Non-pigmented ciliary epithelial cell (primary cell): ENCODE measurements at regions not wholly inside any gene's neighbourhood (a gene's known extent, or its start where the extent isn't known, plus 50 kb on each side); places are given as distances from the start of the nearest gene placed in this dataset.
"Not testable (repeated sequence)": the region's sequence is repeated elsewhere in the genome, so short reads cannot be mapped to it uniquely, and the experiment has no call there.

ENCODE experiments used
- DNase-seq: peaks from one replicate; pipeline ENCODE4 v3.0.0-alpha.2; 2010; ENCODE audit warnings: low read depth

GRCh38 chr14:53670701-53671100 lies 285.9 kb downstream of the BMP4 start:
- DNase-seq: peak; percentile 82

- DNase-seq: no peak
Observed at GRCh38 chr14:53668897-53669296, 287.7 kb downstream of the BMP4 start.

GRCh38 chr14:53663709-53664108 lies 292.9 kb downstream of the BMP4 start:
- no peak for DNase-seq

- DNase-seq: no peak
Observed at GRCh38 chr14:53655080-53655785, 301.4 kb downstream of the BMP4 start.

GRCh38 chr14:53652068-53652467 lies 304.6 kb downstream of the BMP4 start:
- no peak for DNase-seq

GRCh38 chr14:53651096-53651740 lies 305.4 kb downstream of the BMP4 start:
- no peak for DNase-seq

- no peak for DNase-seq
Observed at GRCh38 chr14:53646925-53647324, 309.7 kb downstream of the BMP4 start.

GRCh38 chr14:53640695-53641094 lies 315.9 kb downstream of the BMP4 start:
- peak; percentile 82 for DNase-seq

GRCh38 chr14:53638966-53639365 lies 317.7 kb downstream of the BMP4 start:
- DNase-seq: no peak

GRCh38 chr14:53634793-53635192 lies 321.8 kb downstream of the BMP4 start:
- DNase-seq: no peak

GRCh38 chr14:53630336-53630735 lies 326.3 kb downstream of the BMP4 start:
- no peak for DNase-seq

GRCh38 chr14:53628732-53629430 lies 327.7 kb downstream of the BMP4 start:
- no peak for DNase-seq

- DNase-seq: no peak
Observed at GRCh38 chr14:53628261-53628660, 328.4 kb downstream of the BMP4 start.

GRCh38 chr14:53626761-53627160 lies 329.9 kb downstream of the BMP4 start:
- DNase-seq: no peak

GRCh38 chr14:53622447-53622846 lies 334.2 kb downstream of the BMP4 start:
- no peak for DNase-seq

- DNase-seq: no peak
Observed at GRCh38 chr14:53621921-53622320, 334.7 kb downstream of the BMP4 start.

- no peak for DNase-seq
Observed at GRCh38 chr14:53621433-53621832, 335.2 kb downstream of the BMP4 start.

- DNase-seq: no peak
Observed at GRCh38 chr14:53620890-53621289, 335.7 kb downstream of the BMP4 start.

GRCh38 chr14:53620317-53620716 lies 336.3 kb downstream of the BMP4 start:
- DNase-seq: no peak

GRCh38 chr14:53619691-53620231 lies 336.9 kb downstream of the BMP4 start:
- DNase-seq: peak; percentile 18

- not testable (repeated sequence) for DNase-seq
Observed at GRCh38 chr14:53616536-53616935, 340.1 kb downstream of the BMP4 start.

GRCh38 chr14:53615252-53615651 lies 341.4 kb downstream of the BMP4 start:
- no peak for DNase-seq
